ENCODE measurements at regions not wholly inside any gene's neighbourhood (a gene's known extent, or its start where the extent isn't known, plus 50 kb on each side); places are given as distances from the start of the nearest gene placed in this dataset.
"Not testable (repeated sequence)": the region's sequence is repeated elsewhere in the genome, so short reads cannot be mapped to it uniquely, and the experiment has no call there.

DNA sequence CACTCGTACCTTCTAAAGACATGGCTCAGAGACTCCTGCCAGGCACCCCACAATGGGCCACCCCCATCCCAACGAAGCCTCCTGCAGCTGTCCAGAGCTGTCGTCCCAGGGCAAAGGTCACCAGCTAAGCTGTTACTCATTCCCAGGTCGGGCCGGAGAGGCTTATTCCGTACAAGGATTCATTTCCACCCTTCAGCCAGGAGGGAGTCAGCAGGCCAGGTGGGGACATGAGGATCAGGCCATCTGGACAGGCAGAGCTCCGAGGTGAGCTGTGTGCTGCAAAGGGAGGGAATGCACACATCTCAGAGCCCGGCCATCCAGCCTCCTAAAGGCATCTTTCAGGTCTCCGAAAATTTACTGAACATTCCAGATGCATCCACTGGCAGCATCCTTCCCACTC, 63.9 kb upstream of the NANOS1 start:
- ATAC-seq = no peak
- Mint-ChIP-seq H3K27ac (no peak overlapping the region), H3K4me1 (no peaks in the 10 kb centered on the region), H3K27me3 (peaks cover 79% of the 10 kb centered on the region), H3K36me3 (no peaks in the 10 kb centered on the region), H3K9me3 (peaks cover 4% of the 10 kb centered on the region), H3K4me3 (no peak overlapping the region)

DNA sequence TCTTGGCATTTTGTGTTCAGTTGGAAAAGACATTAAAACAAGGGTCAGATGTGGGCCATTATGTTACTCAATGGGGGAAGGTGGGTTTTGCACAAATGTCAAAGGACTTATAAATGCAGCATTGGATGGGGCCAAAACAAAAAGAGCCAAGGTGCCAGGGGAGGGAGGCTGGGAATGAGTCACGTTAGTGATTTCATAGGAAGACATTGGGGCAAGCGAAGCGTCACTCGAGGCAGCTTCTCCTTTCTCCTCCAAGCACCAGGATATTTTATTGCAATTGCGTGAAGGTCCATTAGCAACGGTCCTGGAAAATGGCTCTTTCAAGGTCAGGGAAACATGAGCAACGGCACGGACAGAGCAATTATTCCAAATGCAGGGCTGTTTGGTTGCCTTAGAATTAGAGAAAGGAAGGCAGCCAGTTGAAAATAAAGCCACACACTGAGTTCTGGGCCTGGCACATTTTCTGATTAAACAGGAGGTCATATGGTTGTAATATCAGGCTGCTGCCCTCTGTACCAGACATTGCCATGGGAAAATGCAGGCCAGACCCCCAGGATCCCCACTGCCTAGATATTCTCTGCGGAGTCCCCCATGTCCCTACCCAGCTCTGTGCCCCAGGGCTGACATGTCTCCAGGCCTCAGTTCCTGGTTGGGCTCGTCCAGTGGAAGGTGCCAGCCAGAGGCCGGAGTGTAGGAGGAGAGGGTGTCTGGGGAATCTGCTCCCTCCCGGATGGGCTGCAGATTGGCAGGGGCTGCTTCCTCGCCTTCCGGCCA, 63.3 kb upstream of the NANOS1 start:
- Mint-ChIP-seq H3K9me3 (peaks cover 4% of the 10 kb centered on the region), H3K4me1 (no peaks in the 10 kb centered on the region), H3K27ac (no peak overlapping the region), H3K36me3 (no peaks in the 10 kb centered on the region), H3K27me3 (peaks cover 82% of the 10 kb centered on the region), H3K4me3 (no peak overlapping the region)
- ATAC-seq = no peak

DNA sequence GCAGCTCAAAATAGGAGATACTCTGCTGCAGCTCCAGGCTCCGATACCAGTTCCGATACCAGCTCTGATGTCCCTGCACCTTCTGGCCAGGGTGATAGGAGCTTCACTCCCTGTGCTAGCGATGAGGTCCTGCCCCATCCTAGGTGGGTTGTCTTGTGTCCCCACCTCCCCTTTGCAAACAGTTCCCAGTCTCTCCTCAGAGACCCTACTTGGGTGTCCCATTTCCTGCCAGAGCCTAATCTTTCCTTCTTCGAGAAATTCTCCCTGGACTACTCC, 62.7 kb upstream of the NANOS1 start:
- no peak overlapping the region for H3K27ac Mint-ChIP-seq
- H3K4me1 Mint-ChIP-seq = no peaks in the 10 kb centered on the region
- peaks cover 82% of the 10 kb centered on the region for H3K27me3 Mint-ChIP-seq
- H3K4me3 Mint-ChIP-seq = no peak overlapping the region
- ATAC-seq = no peak
- H3K9me3 Mint-ChIP-seq = peaks cover 4% of the 10 kb centered on the region
- H3K36me3 Mint-ChIP-seq = no peaks in the 10 kb centered on the region

DNA sequence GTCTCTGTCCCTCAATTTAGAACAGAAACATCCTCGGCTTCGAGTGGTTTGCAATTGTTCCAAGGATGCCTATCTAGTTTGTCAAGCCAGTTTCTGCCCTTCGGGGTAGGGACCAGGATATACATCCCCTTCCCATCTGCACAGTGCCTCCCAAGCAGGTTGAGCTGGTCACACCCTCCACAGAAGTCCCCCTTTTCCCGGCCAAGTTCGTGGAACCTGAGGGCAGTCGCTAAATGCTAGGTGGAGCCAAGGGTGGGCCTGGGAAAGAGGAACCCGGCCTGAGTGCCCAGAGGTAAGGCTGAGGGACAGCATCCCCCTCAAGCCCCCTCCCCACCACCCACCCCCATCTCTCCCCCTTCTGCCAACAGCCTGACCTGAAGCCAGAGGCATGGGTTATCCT, 62.4 kb upstream of the NANOS1 start:
- Mint-ChIP-seq H3K27ac (no peak overlapping the region), H3K4me3 (no peak overlapping the region), H3K9me3 (peaks cover 4% of the 10 kb centered on the region), H3K4me1 (no peaks in the 10 kb centered on the region), H3K36me3 (no peaks in the 10 kb centered on the region), H3K27me3 (peaks cover 82% of the 10 kb centered on the region)
- ATAC-seq = no peak

DNA sequence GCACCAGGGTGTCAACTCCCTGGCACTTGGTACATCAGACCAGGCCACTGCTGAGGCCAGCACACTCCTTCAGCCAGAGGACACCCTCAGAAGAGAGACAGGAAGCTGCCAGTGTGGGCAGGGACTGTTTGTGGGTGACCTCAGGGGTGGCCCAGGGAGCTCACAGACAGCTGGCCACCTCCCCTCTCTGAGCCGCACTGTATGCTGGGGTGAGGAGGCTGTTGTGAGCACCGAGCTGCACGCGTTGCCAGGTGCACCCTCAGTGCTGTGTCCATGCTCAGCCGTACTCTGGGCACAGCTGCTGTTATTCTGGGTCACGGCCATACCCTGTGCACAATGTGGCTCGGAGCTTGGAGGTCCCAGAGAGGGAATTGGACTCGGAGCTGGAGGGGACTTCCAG, 61.5 kb upstream of the NANOS1 start:
- peaks cover 83% of the 10 kb centered on the region for H3K27me3 Mint-ChIP-seq
- H3K4me3 Mint-ChIP-seq = no peak overlapping the region
- H3K36me3 Mint-ChIP-seq = no peaks in the 10 kb centered on the region
- ATAC-seq = no peak
- no peaks in the 10 kb centered on the region for H3K4me1 Mint-ChIP-seq
- H3K9me3 Mint-ChIP-seq = peaks cover 5% of the 10 kb centered on the region
- H3K27ac Mint-ChIP-seq = no peak overlapping the region

DNA sequence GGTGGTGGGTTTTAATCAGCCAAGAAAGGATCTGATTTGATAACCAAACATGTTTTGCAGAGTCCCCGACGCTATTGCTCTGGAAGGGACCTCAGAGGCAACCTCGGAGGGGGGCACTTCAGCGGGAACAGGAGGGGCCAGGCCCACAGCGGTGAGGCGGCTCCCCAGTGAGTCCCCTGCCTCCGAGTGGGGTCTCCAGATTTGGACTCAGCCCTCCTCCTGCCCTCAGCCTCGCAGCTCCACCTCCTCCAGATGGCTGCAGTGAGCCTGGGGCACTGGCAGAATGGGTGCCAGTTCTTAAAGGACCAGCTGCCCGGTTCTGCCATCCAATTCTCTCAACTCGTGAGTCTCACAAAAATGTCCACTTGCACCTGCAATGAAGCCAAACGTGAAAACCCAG, 61.0 kb upstream of the NANOS1 start:
- Mint-ChIP-seq H3K4me1 (no peaks in the 10 kb centered on the region), H3K27me3 (peaks cover 83% of the 10 kb centered on the region), H3K9me3 (peaks cover 8% of the 10 kb centered on the region), H3K4me3 (no peak overlapping the region), H3K36me3 (no peaks in the 10 kb centered on the region), H3K27ac (no peak overlapping the region)
- ATAC-seq = no peak

DNA sequence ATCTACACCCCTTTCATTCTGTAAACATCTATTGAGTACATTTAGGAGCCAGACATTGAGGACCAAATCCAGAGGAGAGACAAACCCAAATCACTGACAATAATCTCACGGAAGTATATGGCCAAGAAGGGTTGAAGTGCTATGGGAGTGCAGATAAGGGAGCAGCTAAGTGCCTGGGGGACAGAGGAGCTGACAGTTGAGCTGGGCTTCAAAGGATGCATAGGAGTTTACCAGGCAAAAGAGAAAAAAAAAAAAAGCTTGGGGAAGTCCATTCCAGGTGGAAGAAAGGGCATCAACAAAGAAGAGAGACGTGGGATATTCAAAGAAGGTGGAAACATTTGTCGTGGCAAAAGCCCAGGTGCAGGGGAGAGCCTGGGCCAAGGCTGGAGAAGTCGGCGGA, 60.5 kb upstream of the NANOS1 start:
- no peak for ATAC-seq
- no peaks in the 10 kb centered on the region for H3K4me1 Mint-ChIP-seq
- no peak overlapping the region for H3K27ac Mint-ChIP-seq
- peaks cover 11% of the 10 kb centered on the region for H3K9me3 Mint-ChIP-seq
- no peaks in the 10 kb centered on the region for H3K36me3 Mint-ChIP-seq
- H3K27me3 Mint-ChIP-seq = peaks cover 83% of the 10 kb centered on the region
- no peak overlapping the region for H3K4me3 Mint-ChIP-seq

DNA sequence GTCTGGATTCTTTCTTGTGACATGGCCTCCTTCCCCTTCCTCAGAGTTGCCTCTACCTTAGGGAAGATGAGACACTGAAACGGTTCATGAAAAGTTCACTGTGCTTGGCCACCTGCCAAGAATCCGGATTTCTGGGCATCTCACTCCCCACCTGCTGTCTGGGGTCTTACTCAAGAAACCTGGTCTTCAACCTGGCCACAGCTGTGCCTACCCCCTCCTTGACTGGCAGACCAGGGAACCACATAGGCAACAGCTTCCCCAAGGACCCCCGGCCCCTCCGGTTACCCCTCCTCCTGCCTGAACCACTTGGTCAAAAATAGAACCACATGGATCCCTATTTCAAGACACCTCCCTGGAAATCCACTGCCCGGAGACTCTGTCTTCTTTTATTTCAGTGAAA, 58.7 kb upstream of the NANOS1 start:
- Mint-ChIP-seq H3K27ac (no peak overlapping the region), H3K4me1 (no peaks in the 10 kb centered on the region), H3K27me3 (peaks cover 78% of the 10 kb centered on the region), H3K4me3 (no peak overlapping the region), H3K36me3 (no peaks in the 10 kb centered on the region), H3K9me3 (peaks cover 11% of the 10 kb centered on the region)
- ATAC-seq = no peak

DNA sequence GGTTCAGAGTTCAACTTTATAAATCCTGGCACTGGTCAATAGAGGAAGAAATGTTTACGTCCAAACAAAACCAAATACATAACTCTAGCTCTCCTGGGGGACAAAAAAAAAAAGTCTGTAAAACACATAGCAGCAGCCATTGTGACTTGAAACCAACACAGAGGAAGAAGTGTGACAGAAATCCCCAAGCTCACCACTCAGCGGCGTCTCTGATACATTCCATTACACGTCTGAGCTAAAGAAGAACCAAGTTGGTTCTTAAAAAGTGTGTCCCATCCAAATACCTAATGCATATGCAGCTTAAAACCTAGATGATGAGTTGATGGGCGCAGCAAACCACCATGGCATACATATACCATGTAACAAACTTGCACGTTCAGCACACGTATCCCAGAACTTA, 58.3 kb upstream of the NANOS1 start:
- H3K36me3 Mint-ChIP-seq = no peaks in the 10 kb centered on the region

DNA sequence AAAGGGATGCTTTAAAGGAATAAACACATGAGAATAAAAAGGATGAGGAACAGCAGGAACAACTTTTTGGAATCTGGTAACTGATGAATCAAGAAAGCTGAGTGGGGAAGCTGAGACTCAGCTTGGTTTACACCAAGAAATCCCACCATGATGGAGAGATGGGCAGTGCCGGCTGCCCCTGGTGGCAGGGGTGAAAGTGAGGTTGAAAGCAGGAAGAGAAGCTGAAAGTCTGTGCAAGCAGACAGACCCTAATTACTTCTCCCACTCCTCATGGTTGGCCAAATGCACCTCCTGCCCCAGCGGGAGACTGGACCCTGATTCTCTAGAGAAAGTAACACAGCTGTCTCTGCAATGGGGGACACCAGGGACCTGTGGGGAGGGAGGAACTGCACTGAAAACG, 57.6 kb upstream of the NANOS1 start:
- ATAC-seq = no peak
- Mint-ChIP-seq H3K9me3 (peaks cover 13% of the 10 kb centered on the region), H3K36me3 (no peaks in the 10 kb centered on the region), H3K4me3 (no peak overlapping the region), H3K4me1 (no peaks in the 10 kb centered on the region), H3K27me3 (peaks cover 76% of the 10 kb centered on the region), H3K27ac (no peak overlapping the region)

More for the DNA sequence above, 58.3 kb upstream of the NANOS1 start:
- Mint-ChIP-seq H3K4me1 (no peaks in the 10 kb centered on the region), H3K4me3 (no peak overlapping the region), H3K27ac (no peak overlapping the region), H3K27me3 (peaks cover 78% of the 10 kb centered on the region), H3K9me3 (peaks cover 13% of the 10 kb centered on the region)
- ATAC-seq = no peak

DNA sequence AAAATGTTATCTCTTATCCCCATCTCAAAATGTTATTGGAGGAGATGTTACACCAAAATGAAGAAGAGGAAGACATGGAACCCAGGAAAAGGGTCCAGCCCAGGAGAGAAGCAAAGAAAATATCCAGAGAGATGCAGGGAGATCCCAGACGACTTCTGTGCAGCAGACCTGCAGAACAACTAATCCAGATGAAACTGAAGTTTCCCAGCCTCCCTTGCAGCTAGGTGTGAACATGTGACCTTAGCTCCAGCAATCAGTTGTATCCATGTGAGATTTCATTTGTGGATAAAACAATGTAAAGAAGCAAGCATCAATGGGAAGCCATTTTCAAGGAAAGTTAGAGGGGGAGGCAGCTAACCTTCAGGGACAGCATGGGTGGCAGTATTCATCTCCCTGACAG, 55.8 kb upstream of the NANOS1 start:
- Mint-ChIP-seq H3K27me3 (peaks cover 67% of the 10 kb centered on the region), H3K9me3 (peaks cover 13% of the 10 kb centered on the region), H3K4me1 (no peaks in the 10 kb centered on the region), H3K36me3 (no peaks in the 10 kb centered on the region), H3K27ac (no peak overlapping the region), H3K4me3 (no peak overlapping the region)
- ATAC-seq = no peak

DNA sequence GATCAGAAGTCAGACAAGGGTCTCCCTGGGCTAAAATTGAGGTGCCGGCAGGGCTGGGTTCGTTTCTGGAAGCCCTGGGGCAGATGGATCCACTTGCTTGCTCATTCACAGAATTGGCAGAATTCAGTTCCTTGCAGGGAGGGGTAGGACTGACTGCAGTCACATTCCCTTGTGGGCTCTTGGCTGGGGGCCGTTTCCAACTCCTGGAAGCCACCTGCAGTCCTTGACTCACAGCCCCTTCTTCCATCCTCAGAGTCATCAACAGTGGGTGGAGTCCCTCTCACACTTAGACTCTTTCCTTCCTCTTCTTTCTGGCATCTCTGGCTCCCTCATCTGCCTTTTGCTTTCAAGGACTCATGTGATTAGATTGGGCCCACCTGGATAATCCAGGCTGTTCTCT, 54.6 kb upstream of the NANOS1 start:
- Mint-ChIP-seq H3K27ac (no peak overlapping the region), H3K27me3 (peaks cover 67% of the 10 kb centered on the region), H3K36me3 (no peaks in the 10 kb centered on the region), H3K4me3 (no peak overlapping the region), H3K9me3 (peaks cover 13% of the 10 kb centered on the region), H3K4me1 (no peaks in the 10 kb centered on the region)
- no peak for ATAC-seq

DNA sequence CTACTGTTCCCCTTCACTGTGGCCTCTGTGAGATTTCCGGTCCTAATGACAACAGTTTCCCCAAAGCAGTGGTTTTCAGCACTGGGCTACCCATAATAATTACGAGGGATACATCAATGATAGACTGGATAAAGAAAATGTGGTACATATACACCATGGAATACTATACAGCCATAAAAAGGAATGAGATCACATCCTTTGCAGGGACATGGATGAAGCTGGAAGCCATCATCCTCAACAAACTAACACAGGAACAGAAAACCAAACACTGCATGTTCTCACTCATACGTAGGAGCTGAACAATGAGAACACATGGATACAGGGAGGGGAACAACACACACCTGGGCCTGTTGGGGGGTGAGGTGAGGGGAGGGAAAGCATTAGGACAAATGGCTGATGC, 53.3 kb upstream of the NANOS1 start:
- not testable (repeated sequence) for ATAC-seq, H3K36me3 Mint-ChIP-seq, H3K4me3 Mint-ChIP-seq, H3K4me1 Mint-ChIP-seq, H3K27ac Mint-ChIP-seq
- peaks cover 65% of the 10 kb centered on the region for H3K27me3 Mint-ChIP-seq
- peaks cover 13% of the 10 kb centered on the region for H3K9me3 Mint-ChIP-seq

DNA sequence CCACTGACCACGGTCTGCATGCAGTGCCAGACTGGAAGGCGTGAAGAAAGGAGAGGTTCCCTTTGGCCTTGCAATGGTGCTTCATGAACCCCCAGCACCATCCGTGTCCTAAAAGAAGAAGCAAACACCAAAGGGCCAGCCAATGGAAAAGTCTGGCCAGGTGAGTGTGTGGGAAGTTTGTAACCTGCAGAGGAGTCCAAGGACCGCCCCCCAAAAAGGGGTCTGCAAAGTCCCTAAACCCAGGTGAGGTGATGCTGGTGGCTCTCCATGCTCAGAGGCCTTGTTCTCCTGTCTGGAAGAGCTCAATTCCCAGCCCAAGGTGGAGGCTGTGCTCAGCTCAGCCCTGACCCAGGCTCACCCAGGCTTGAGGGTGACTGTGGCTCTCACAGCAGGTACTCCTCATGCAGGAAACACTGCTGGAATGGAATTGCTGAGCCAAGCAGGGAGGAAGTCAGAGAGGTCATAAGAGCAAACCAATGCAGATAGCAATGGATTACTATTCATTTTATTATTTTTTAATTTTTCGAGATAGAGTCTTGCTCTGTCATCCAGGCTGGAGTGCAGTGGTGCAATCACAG, 52.4 kb upstream of the NANOS1 start:
- Mint-ChIP-seq H3K27ac (no peak overlapping the region), H3K4me1 (no peaks in the 10 kb centered on the region), H3K9me3 (peaks cover 13% of the 10 kb centered on the region), H3K36me3 (no peaks in the 10 kb centered on the region), H3K27me3 (peaks cover 74% of the 10 kb centered on the region), H3K4me3 (no peak overlapping the region)
- ATAC-seq = no peak

DNA sequence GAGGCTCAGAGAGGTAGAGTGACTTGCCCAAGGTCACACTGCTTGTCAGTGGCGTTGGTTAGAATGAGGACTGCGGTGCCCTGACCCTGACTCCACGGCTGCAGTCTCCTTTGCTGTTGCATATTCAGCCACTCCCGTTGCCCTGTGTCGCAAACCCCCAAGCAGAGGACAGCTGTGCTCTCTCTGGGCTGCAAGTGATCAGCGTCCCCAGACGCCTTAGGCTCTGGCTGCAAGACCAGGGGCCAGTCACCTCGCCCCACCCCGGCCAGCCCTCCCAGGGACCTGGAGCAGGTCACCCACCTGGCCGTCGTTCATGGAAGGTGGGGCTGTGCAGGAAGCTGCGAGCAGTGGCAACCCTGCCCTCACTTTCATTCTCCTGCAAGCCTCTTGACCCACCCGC, 51.7 kb upstream of the NANOS1 start:
- peaks cover 76% of the 10 kb centered on the region for H3K27me3 Mint-ChIP-seq
- no peak for ATAC-seq
- peaks cover 16% of the 10 kb centered on the region for H3K9me3 Mint-ChIP-seq
- H3K27ac Mint-ChIP-seq = no peak overlapping the region
- H3K4me1 Mint-ChIP-seq = no peaks in the 10 kb centered on the region
- H3K4me3 Mint-ChIP-seq = no peak overlapping the region
- H3K36me3 Mint-ChIP-seq = no peaks in the 10 kb centered on the region

DNA sequence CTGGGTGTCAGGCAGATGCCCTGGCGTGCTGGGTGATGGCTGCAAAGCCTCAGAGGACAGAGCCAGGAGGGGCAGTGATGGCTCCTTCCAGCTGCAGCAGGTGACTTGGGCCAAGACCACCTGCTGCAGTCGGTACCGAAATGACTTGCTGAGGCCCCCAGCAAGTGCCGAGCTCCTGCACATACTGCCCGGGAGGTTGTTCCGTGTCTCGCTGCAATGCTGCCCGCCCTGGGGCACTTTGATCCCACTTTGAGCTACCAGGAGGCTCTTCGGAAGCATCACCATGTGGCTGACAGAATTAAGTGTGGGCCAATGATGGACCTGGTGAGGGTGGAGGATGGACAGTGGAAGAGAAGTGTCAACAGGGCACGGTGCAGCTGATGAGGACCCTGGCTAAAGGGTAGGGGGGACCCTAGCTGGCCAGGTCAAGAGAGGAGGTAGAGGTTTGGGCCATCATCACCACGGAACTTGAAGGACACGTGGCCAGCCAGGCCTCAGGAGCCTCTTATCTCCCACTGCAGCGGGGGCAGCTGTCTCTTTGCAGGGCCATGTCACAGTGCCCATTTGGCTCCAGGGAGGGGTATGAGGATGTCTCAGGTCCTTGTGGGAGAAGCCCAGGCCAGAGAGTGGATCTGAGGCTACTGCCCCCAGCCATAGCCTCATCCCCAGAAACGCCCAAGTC, 51.1 kb upstream of the NANOS1 start:
- ATAC-seq = no peak
- Mint-ChIP-seq H3K27ac (no peak overlapping the region), H3K27me3 (peaks cover 72% of the 10 kb centered on the region)

More for the DNA sequence above, 51.1 kb upstream of the NANOS1 start:
- H3K36me3 Mint-ChIP-seq = no peaks in the 10 kb centered on the region
- no peaks in the 10 kb centered on the region for H3K4me1 Mint-ChIP-seq
- H3K9me3 Mint-ChIP-seq = peaks cover 12% of the 10 kb centered on the region
- no peak overlapping the region for H3K4me3 Mint-ChIP-seq

All from stimulated activated memory B cell treated with anti-CD40 and anti-IgM and Interleukin-4, amounts not matched to agents 10 μg/mL and 1 μg/mL and 100 μg/mL, for 72 hours (primary cell).